GM18502 (cell line): ENCODE measurements at regions not wholly inside any gene's neighbourhood (a gene's known extent, or its start where the extent isn't known, plus 50 kb on each side); places are given as distances from the start of the nearest gene placed in this dataset.
"Not testable (repeated sequence)": the region's sequence is repeated elsewhere in the genome, so short reads cannot be mapped to it uniquely, and the experiment has no call there.

Experiments used
- ATAC-seq: cut with Tn5 transposase; IDR thresholded peaks from one replicate; pipeline ENCODE4 v1.9.1; 2021; ENCODE audit warnings: mild to moderate bottlenecking; ENCODE audit not compliant: unreplicated experiment, poor library complexity

DNA sequence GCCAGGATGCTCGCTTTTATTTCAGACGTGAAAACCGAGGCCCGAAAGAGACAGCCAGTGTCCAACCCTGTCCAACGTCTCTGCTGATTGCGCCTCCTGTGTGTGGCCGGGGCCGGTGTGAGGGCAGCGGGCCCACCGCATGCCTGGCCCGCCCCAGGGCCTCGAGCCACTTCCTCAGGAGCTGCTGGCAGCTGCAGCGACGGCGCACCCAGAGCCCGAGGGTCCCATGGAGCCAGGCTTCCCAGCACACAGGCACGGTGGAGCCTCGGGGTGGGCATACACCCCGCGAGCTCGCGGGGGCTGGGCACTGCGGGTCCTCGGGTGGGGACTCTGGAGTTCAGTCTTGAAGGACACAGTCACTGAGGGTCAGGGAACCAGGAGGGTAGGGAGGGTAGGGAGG, 320.5 kb upstream of the PLGLB1 start:
- not testable (repeated sequence) for ATAC-seq

- not testable (repeated sequence) for ATAC-seq
Observed at GRCh38 chr2:87343347-87343746, 321.7 kb upstream of the PLGLB1 start.

DNA sequence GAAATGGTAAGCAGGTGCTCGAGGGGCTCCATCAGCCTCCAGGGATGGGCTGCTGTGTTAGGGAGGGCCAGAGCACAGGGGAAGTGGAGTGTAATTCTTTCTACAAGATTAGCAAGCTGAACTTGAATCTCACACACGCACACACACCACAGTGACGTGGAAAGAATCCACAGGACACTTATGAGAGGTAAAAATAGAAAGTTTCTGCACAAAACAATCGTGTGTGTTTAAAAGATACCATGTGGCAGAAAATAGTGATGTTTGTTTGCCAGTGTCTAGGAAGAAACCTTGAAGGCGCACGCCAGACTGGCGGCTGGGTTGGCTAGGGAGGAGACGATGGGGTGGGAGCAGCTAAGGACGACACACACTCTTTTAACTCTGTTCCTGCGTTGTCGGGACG, 323.6 kb upstream of the PLGLB1 start:
- ATAC-seq = not testable (repeated sequence)

DNA sequence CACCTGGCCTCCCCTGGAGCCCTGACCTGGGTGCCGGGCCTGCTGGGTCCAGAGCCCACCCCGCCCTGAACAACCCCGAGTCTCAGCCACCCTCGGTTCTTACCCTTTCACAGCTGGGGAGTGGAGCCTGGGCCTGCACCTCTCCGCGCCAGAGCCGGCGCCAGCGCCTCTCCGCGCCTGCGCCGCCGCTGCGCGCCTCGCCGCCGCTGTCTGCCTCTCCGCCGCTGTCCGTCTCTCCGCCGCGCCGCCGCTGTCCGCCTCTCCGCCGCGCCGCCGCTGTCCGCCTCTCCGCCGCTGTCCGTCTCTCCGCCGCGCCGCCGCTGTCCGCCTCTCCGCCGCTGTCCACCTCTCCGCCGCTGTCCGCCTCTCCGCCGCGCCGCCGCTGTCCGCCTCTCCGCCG, 326.9 kb upstream of the PLGLB1 start:
- not testable (repeated sequence) for ATAC-seq

- not testable (repeated sequence) for ATAC-seq
Observed at GRCh38 chr2:87349006-87349405, 327.4 kb upstream of the PLGLB1 start.

DNA sequence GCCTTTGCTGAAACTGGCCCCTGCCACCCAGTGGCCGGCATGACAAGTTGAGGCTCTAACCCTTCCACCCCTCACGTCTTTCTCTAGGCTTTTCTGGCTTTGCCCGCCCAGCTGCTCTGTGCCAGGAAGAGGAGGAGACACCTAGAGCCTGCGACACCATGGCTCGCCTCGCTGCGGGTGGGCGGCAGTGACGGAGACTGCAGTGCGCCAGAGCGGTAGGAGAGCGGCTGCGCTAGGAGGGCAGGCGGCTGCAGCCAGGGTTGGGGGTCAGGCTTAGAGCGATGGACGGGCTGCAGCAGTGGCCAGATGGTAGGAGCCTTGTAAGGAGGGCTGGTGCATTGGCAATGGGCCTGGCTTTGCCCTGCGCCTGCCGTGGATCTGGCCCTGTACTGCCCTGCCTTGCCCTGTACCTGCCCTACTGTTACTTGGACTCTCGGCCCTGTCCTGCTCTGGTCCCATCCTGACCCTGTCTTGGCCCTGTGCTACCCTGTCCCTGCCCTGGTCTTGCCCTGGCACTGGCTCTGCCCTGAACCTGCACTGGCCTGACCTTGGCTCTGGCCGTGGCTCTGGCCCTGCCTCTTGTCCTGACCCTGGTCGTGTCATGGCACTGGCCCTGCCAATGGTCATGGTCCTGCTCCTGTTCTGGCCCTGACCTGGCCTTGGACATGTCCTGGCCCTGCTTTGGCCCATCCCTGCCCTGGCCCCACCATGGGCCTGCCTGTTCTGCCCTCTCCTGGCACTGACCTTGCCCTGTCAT, 330.7 kb upstream of the PLGLB1 start:
- not testable (repeated sequence) for ATAC-seq

DNA sequence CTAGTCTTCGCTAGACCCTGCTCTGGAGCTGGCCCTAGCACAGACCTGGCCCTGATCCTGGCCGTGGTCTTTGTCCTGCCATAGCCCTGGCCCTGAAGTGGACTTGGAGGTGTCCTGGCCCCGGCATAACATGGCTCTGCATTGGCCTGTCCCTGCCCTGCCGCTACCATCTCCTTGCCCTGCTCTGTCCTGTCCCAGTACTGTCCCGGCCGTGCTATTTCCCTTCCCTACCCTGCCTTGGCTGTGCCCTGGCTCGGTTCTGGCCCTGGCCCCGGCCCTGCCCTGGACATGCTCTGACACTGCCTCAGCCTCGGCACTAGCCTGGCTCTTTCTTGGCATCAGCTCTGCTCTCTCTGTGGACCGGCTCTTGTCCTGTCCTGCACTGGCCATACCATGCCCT, 331.8 kb upstream of the PLGLB1 start:
- ATAC-seq = not testable (repeated sequence)

DNA sequence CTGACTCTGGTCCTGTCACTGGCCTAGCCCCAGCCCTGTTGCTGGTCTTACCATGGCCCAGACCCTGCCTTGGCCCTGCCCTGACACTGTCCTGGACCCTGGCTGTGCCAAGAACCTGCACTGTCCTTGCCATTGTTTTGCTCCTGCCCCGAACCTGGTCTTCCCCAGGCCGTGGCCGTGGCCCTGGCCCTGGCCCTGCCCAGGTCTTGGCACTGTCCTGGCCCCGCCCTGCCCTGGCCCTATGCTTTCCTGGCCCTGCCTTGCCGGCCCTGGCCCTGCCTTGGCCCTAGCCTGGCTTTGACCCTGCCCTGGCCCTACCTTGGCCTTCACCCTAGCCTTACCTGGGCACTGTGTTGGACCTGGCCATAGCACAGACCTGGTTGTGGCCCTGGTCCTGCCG, 332.5 kb upstream of the PLGLB1 start:
- not testable (repeated sequence) for ATAC-seq

GRCh38 chr2:87360250-87360649, 338.6 kb upstream of the PLGLB1 start:
- not testable (repeated sequence) for ATAC-seq

GRCh38 chr2:87360927-87361326, 339.3 kb upstream of the PLGLB1 start:
- not testable (repeated sequence) for ATAC-seq

- ATAC-seq = not testable (repeated sequence)
Observed at GRCh38 chr2:87361805-87362204, 340.2 kb upstream of the PLGLB1 start.

- ATAC-seq = not testable (repeated sequence)
Observed at GRCh38 chr2:87364379-87364778, 342.7 kb upstream of the PLGLB1 start.

DNA sequence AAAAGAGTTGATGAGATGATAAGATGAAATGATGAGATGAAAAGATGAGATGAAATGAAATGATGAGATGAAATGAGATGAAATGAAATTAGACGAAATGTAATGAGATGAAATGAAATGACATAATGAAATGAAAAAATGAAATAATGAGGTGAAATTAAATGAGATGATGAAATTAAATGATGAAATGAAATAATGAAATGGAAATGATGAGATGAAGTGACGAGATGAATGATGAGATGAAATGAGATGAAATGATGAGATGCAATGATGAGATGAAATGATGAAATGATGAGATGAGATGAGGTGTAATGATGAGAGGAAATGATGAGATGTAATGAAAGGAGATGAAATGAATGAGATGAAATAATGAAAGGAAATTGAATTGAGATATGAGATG, 343.4 kb upstream of the PLGLB1 start:
- ATAC-seq = not testable (repeated sequence)

GRCh38 chr2:87386063-87386560, 361.8 kb upstream of the PLGLB2 start:
- ATAC-seq = not testable (repeated sequence)

DNA sequence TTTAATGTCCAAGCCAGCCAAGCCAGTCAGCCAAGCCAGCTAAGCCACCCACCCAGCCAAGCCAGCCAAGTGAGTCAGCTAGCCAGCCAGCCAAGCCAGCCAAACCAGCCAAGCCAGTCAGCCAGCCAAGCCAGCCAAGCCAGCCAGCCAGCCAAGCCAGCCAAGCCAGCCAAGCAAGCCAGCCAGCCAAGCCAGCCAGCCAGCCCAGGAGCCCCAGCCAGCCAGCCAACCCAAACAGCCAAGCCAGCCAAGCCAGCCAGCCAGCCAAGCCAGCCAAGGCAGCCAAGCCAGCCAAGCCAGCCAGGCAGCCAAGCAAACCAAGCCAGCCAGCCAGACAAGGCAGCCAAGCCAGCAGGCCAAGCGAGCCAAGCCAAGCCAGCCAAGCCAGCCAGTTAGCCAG, 352.1 kb upstream of the PLGLB2 start:
- ATAC-seq = not testable (repeated sequence)

- ATAC-seq = not testable (repeated sequence)
Observed at GRCh38 chr2:87396551-87397265, 351.2 kb upstream of the PLGLB2 start.

- ATAC-seq = not testable (repeated sequence)
Observed at GRCh38 chr2:87397276-87398065, 350.4 kb upstream of the PLGLB2 start.

DNA sequence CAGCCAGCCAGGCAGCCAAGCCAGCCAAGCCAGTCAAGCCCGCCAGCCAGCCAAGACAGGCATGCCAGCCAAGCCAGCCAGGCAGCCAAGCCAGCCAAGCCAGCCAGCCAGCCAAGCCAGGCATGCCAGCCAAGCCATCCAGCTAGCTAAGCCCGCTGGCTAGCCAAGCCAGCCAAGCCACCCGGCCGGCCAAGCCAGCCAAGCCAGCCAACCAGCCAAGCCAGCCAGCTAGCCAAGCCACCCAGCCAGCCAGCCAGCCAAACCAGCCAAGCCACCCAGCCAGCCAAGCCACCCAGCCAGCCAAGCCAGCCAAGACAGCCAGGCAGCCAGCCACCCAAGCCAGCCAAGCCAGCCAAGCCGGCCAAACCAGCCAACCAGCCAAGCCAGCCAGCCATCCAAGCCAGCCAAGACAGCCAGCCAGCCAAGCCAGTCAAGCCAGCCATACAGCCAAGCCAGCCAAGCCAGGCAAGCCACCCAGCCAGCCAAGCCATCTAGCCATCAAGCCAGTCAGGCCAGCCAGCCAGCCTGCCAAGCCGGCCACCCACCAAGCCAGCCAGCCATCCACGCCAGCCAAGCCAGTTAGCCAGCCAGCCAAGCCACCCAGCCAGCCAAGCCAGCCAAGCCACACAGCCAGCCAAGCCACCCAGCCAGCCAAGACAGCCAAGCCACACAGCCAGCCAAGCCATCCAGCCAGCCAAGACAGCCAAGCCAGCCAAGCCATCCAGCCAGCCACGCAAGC, 349.2 kb upstream of the PLGLB2 start:
- not testable (repeated sequence) for ATAC-seq

- no peak for ATAC-seq
Observed at GRCh38 chr2:87401726-87402345, 346.1 kb upstream of the PLGLB2 start.

GRCh38 chr2:87403893-87404175, 344.1 kb upstream of the PLGLB2 start:
- no peak for ATAC-seq
